Thyroid gland (tissue), 4 donors: ENCODE measurements at regions not wholly inside any gene's neighbourhood (a gene's known extent, or its start where the extent isn't known, plus 50 kb on each side); places are given as distances from the start of the nearest gene placed in this dataset.

Source experiments
- DNase-seq, 2 donors: peaks; one replicate each; pipeline ENCODE4 v3.0.0-alpha.2; 2019
- H3K27ac ChIP-seq, 3 donors: fragments of 200-600 bp; sonication (generic); 1 replicate in 2 of 3; 2 replicates in 1 of 3; pipeline ENCODE4 v1.5.1; 2016 to 2019; ENCODE audit warnings: mild to moderate bottlenecking in 1 of 3, moderate library complexity in 1 of 3
- H3K27me3 ChIP-seq: fragments of 200-600 bp; sonication (generic); one replicate; pipeline ENCODE4 v1.5.1; 2019
- H3K36me3 ChIP-seq, 2 donors: fragments of 200-600 bp; sonication (generic); one replicate each; pipeline ENCODE4 v1.5.1; 2016 to 2019
- H3K4me1 ChIP-seq, 2 donors: fragments of 200-600 bp; sonication (generic); one replicate each; pipeline ENCODE4 v1.5.1; 2017 to 2019
- H3K4me3 ChIP-seq, 3 donors: fragments of 200-600 bp; sonication (generic); replicated peaks in 1 of 3; 1 replicate in 2 of 3; 2 replicates in 1 of 3; pipeline ENCODE4 v1.5.1; 2016; ENCODE audit warnings: mild to moderate bottlenecking in 1 of 3
- H3K9me3 ChIP-seq: fragments of 200-600 bp; sonication (generic); one replicate; pipeline ENCODE4 v1.5.1; 2017
- POLR2A ChIP-seq, 2 donors: fragments of 450-650 bp; IDR thresholded peaks; one replicate each; pipeline ENCODE4 v1.6.1; 2017; ENCODE audit warnings: antibody characterized with exemption in 2 of 2, mild to moderate bottlenecking in 2 of 2, moderate library complexity in 1 of 2
- WGBS, 2 donors: methylation state at CpG; one replicate each; pipeline ENCODE4 v1.1.5; 2017; 5-methylcytosine and 5-hydroxymethylcytosine counted together
- intact Hi-C: fragments of 100-400 bp; cut with DNase I; formaldehyde crosslinking; loops from one replicate; pipeline ENCODE4 v1.15.1; 2023
- TF ChIP-seq, protein P1 (sequence below), 6 experiments: fragments of 200-600 bp in 3 of 6; fragments of 450-650 bp in 3 of 6; sonication (generic) in 3 of 6; IDR thresholded peaks; one replicate each; pipeline ENCODE4 v1.5.1; 2016 to 2019; ENCODE audit warnings: antibody characterized with exemption in 6 of 6, mild to moderate bottlenecking in 2 of 6, inconsistent platforms in 1 of 6, moderate library complexity in 1 of 6

GRCh38 chr6:6497976-6498375 lies 90.5 kb upstream of the LY86 start:
- WGBS, 2 donors: 60 to 65% methylated on average over 1 of the region's 1 CpG
- Histone ChIP-seq H3K27ac (no peak overlapping the region), H3K9me3 (no peaks in the 10 kb centered on the region), H3K4me1 (no peaks in the 10 kb centered on the region), H3K27me3 (no peaks in the 10 kb centered on the region), H3K36me3 (no peaks in the 10 kb centered on the region), H3K4me3 (no peak overlapping the region)
- no peak for TF ChIP-seq POLR2A (IDR thresholded peaks at IDR 0.05)
- TF ChIP-seq, protein P1, sequence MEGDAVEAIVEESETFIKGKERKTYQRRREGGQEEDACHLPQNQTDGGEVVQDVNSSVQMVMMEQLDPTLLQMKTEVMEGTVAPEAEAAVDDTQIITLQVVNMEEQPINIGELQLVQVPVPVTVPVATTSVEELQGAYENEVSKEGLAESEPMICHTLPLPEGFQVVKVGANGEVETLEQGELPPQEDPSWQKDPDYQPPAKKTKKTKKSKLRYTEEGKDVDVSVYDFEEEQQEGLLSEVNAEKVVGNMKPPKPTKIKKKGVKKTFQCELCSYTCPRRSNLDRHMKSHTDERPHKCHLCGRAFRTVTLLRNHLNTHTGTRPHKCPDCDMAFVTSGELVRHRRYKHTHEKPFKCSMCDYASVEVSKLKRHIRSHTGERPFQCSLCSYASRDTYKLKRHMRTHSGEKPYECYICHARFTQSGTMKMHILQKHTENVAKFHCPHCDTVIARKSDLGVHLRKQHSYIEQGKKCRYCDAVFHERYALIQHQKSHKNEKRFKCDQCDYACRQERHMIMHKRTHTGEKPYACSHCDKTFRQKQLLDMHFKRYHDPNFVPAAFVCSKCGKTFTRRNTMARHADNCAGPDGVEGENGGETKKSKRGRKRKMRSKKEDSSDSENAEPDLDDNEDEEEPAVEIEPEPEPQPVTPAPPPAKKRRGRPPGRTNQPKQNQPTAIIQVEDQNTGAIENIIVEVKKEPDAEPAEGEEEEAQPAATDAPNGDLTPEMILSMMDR (IDR thresholded peaks at IDR 0.05): no peak
- DNase-seq: no peak
- intact Hi-C loops: no loop called here

GRCh38 chr6:6503191-6503590 lies 85.3 kb upstream of the LY86 start:
- H3K36me3 ChIP-seq: no peaks in the 10 kb centered on the region
- intact Hi-C loops: no loop called here
- WGBS, 2 donors: 87 to 89% methylated on average over 7 of the region's 7 CpGs
- H3K9me3 ChIP-seq: no peaks in the 10 kb centered on the region
- no peak for TF ChIP-seq POLR2A (IDR thresholded peaks at IDR 0.05)
- TF ChIP-seq, protein P1 (IDR thresholded peaks at IDR 0.05): no peak
- no peaks in the 10 kb centered on the region for H3K27me3 ChIP-seq
- no peak for DNase-seq
- no peaks in the 10 kb centered on the region for H3K4me1 ChIP-seq
- no peak overlapping the region for H3K27ac ChIP-seq
- H3K4me3 ChIP-seq: no peak overlapping the region

DNA sequence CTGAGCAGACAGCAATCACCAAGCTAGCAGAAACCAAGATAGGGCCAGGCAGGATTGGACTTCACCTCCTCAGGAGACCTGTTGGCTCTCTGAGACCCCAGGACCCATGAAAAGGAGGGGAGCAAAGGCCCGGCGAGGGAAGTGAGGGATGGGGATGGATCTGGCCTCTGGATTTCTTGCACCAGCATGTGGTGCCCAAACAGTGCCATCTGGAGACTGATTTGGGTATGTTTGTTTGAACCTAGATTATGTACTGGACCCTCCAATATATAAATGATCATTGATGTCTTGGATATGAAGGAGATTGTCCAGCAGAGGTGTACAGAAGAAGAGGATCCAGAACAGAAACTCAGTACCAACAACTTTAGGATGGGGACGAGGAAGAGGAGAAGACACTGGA lies 83.4 kb upstream of the LY86 start:
- no peaks in the 10 kb centered on the region for H3K4me1 ChIP-seq
- H3K27ac ChIP-seq: no peak overlapping the region
- H3K36me3 ChIP-seq: no peaks in the 10 kb centered on the region
- DNase-seq: no peak
- intact Hi-C loops: no loop called here
- no peak for TF ChIP-seq POLR2A (IDR thresholded peaks at IDR 0.05)
- TF ChIP-seq, protein P1 (IDR thresholded peaks at IDR 0.05): no peak
- H3K9me3 ChIP-seq: no peaks in the 10 kb centered on the region
- H3K27me3 ChIP-seq: no peaks in the 10 kb centered on the region
- WGBS, 2 donors: 80 to 85% methylated on average over 3 of the region's 3 CpGs
- H3K4me3 ChIP-seq: no peak overlapping the region

- Histone ChIP-seq H3K4me3 (no peak overlapping the region), H3K9me3 (no peaks in the 10 kb centered on the region), H3K4me1 (no peaks in the 10 kb centered on the region), H3K27ac (no peak overlapping the region), H3K36me3 (no peaks in the 10 kb centered on the region), H3K27me3 (no peaks in the 10 kb centered on the region)
- 92% methylated on average over 2 of the region's 2 CpGs for WGBS, 2 donors
- no peak for DNase-seq
- TF ChIP-seq POLR2A (IDR thresholded peaks at IDR 0.05): no peak
- TF ChIP-seq, protein P1 (IDR thresholded peaks at IDR 0.05): no peak
- intact Hi-C loops: no loop called here
These were observed 79.9 kb upstream of the LY86 start for GRCh38 chr6:6508643-6509042.

- DNase-seq: no peak
- Histone ChIP-seq H3K4me1 (no peaks in the 10 kb centered on the region), H3K36me3 (no peaks in the 10 kb centered on the region), H3K9me3 (no peaks in the 10 kb centered on the region), H3K27ac (no peak overlapping the region), H3K27me3 (no peaks in the 10 kb centered on the region), H3K4me3 (no peak overlapping the region)
- TF ChIP-seq, protein P1 (IDR thresholded peaks at IDR 0.05): no peak
- TF ChIP-seq POLR2A (IDR thresholded peaks at IDR 0.05): no peak
- 88 to 90% methylated on average over 4 of the region's 4 CpGs for WGBS, 2 donors
- intact Hi-C loops: no loop called here
These were observed 79.2 kb upstream of the LY86 start for GRCh38 chr6:6509284-6509683.
